IMR-90 (cell line): ENCODE measurements at regions not wholly inside any gene's neighbourhood (a gene's known extent, or its start where the extent isn't known, plus 50 kb on each side); places are given as distances from the start of the nearest gene placed in this dataset.

Experiments used
- ATAC-seq: fragments of 200-7000 bp; cut with Tn5 transposase; 2 replicates; pipeline ENCODE4 v1.9.1; 2020; ENCODE audit warnings: low read depth, mild to moderate bottlenecking, moderate library complexity
- BruUV-seq: library from RNA; stranded (reverse); fragments of 400-500 nt; replicated peaks from 2 replicates; lab custom pipeline; 2021; lab: Mats Ljungman, UMichigan
- CTCF ChIA-PET: fragments of 300-600 bp; formaldehyde crosslinking; extraction: SDS; loops from one replicate; lab custom pipeline; 2021; ENCODE audit warnings: antibody characterized with exemption; lab: Yijun Ruan, JAX
- POLR2A ChIA-PET: fragments of 300-600 bp; sonication (Branson Sonifier 250); formaldehyde crosslinking; loops from one replicate; lab custom pipeline; 2022; ENCODE audit warnings: antibody characterized with exemption; ENCODE audit not compliant: unreplicated experiment; lab: Charles Lee
- DNase-seq: peaks from one replicate; pipeline ENCODE4 v3.0.0; 2013
- H2AFZ ChIP-seq: replicated peaks from 2 replicates; pipeline ENCODE3; 2013; ENCODE audit warnings: low read length, mild to moderate bottlenecking; ENCODE audit not compliant: poor library complexity
- H2AK5ac ChIP-seq: 2 replicates; pipeline ENCODE4 v1.6.1; 2013; ENCODE audit warnings: low read depth, low read length, inconsistent platforms
- H2AK9ac ChIP-seq: replicated peaks from 2 replicates; pipeline ENCODE3; 2013; ENCODE audit warnings: mild to moderate bottlenecking, low read depth, low read length, moderate library complexity; ENCODE audit not compliant: poor library complexity
- H2BK120ac ChIP-seq: 2 replicates; pipeline ENCODE4 v1.6.1; 2013; ENCODE audit warnings: low read depth, low read length, inconsistent platforms
- H2BK15ac ChIP-seq: 3 replicates; pipeline ENCODE4 v1.6.1; 2013; ENCODE audit warnings: low read depth, low read length, inconsistent platforms
- H2BK20ac ChIP-seq: 2 replicates; pipeline ENCODE4 v1.6.1; 2013; ENCODE audit warnings: low read depth, mild to moderate bottlenecking, inconsistent platforms, low read length, moderate library complexity
- H2BK5ac ChIP-seq: 2 replicates; pipeline ENCODE4 v1.6.1; 2013; ENCODE audit warnings: mild to moderate bottlenecking, low read depth, low read length, inconsistent platforms; ENCODE audit not compliant: poor library complexity, severe bottlenecking
- H3K14ac ChIP-seq: replicated peaks from 2 replicates; pipeline ENCODE4 v1.6.1; 2013; ENCODE audit warnings: low read depth, low read length, inconsistent platforms
- H3K18ac ChIP-seq: 2 replicates; pipeline ENCODE4 v1.6.1; 2013; ENCODE audit warnings: low read depth, low read length, control low read depth
- H3K23ac ChIP-seq: 2 replicates; pipeline ENCODE4 v1.6.1; 2013; ENCODE audit warnings: low read depth, low read length, inconsistent platforms
- H3K27ac ChIP-seq: 2 replicates; pipeline ENCODE4 v1.5.1; 2013; ENCODE audit warnings: mild to moderate bottlenecking, control low read depth, low read length; ENCODE audit not compliant: insufficient read depth
- H3K27me3 ChIP-seq: 2 replicates; pipeline ENCODE4 v1.6.1; 2013; ENCODE audit warnings: low read length; ENCODE audit not compliant: control insufficient read depth, insufficient read depth
- H3K36me3 ChIP-seq: 2 replicates; pipeline ENCODE4 v1.6.1; 2013; ENCODE audit warnings: low read length, mixed read lengths; ENCODE audit not compliant: control insufficient read depth, insufficient read depth
- H3K4ac ChIP-seq: 2 replicates; pipeline ENCODE4 v1.6.1; 2013; ENCODE audit warnings: low read depth, low read length, inconsistent platforms
- H3K4me1 ChIP-seq: 2 replicates; pipeline ENCODE4 v1.6.1; 2013; ENCODE audit warnings: low read length, mixed read lengths; ENCODE audit not compliant: control insufficient read depth, insufficient read depth
- H3K4me2 ChIP-seq: 2 replicates; pipeline ENCODE4 v1.6.1; 2013; ENCODE audit warnings: low read depth, mild to moderate bottlenecking, control low read depth, low read length, moderate library complexity
- H3K4me3 ChIP-seq: 2 replicates; pipeline ENCODE4 v1.5.1; 2013; ENCODE audit warnings: low read depth, mild to moderate bottlenecking, control low read depth, low read length, moderate library complexity; ENCODE audit not compliant: insufficient read depth
- H3K56ac ChIP-seq: 2 replicates; pipeline ENCODE4 v1.6.1; 2013; ENCODE audit warnings: low read length, inconsistent platforms; ENCODE audit not compliant: insufficient read depth; ENCODE audit errors: extremely low read depth
- H3K79me1 ChIP-seq, 2 experiments: 2 replicates each; pipeline ENCODE4 v1.6.1; 2013; ENCODE audit warnings: low read length in 2 of 2, inconsistent platforms in 1 of 2, low read depth in 1 of 2
- H3K9ac ChIP-seq: 2 replicates; pipeline ENCODE4 v1.6.1; 2013; ENCODE audit warnings: low read depth, low read length, control low read depth
- H3K9me1 ChIP-seq: 2 replicates; pipeline ENCODE4 v1.6.1; 2013; ENCODE audit warnings: low read length, inconsistent platforms; ENCODE audit not compliant: insufficient read depth
- H3K9me3 ChIP-seq: 2 replicates; pipeline ENCODE4 v1.6.1; 2013; ENCODE audit warnings: low read length; ENCODE audit not compliant: control insufficient read depth, insufficient read depth
- H4K20me1 ChIP-seq: 2 replicates; pipeline ENCODE4 v1.6.1; 2013; ENCODE audit warnings: low read length, inconsistent platforms; ENCODE audit not compliant: insufficient read depth
- H4K5ac ChIP-seq: 2 replicates; pipeline ENCODE4 v1.6.1; 2013; ENCODE audit warnings: mild to moderate bottlenecking, low read depth, low read length, control low read depth
- H4K8ac ChIP-seq, 2 experiments: 2 replicates each; pipeline ENCODE4 v1.6.1; 2013; ENCODE audit warnings: low read depth in 2 of 2, low read length in 2 of 2, control low read depth in 1 of 2, inconsistent platforms in 1 of 2
- H4K91ac ChIP-seq: 2 replicates; pipeline ENCODE4 v1.6.1; 2013; ENCODE audit warnings: low read depth, low read length, inconsistent platforms; ENCODE audit not compliant: insufficient read depth
- RAD21 ChIP-seq: IDR thresholded peaks from 2 replicates; pipeline ENCODE4 v1.6.1; 2012; ENCODE audit warnings: low read length, improper control_type of control experiment
- WGBS, 2 experiments: methylation state at CpG; one replicate each; pipeline versions ENCODE4 v1.1.5 to v1.1.7; 2013; ENCODE audit warnings: missing lambda C conversion rate in 2 of 2; ENCODE audit not compliant: insufficient read length in 1 of 2; ENCODE audit errors: extremely low coverage in 2 of 2; 5-methylcytosine and 5-hydroxymethylcytosine counted together
- dilution Hi-C: fragments of 300-500 bp; cut with HindIII; formaldehyde crosslinking; loops from one replicate; pipeline ENCODE4 v1.14.3; 2018; ENCODE audit warnings: low sequenced_read_pairs; ENCODE audit not compliant: unreplicated experiment
- in situ Hi-C: fragments of 300-500 bp; cut with MboI; formaldehyde crosslinking; loops from 3 replicates; pipeline ENCODE4 v1.14.3; 2019; ENCODE audit warnings: low sequenced_read_pairs, inconsistent platforms, mixed read lengths
- intact Hi-C: fragments of 100-400 bp; cut with micrococcal nuclease; formaldehyde crosslinking; loops from 2 replicates; pipeline ENCODE4 v1.10.0; 2022

GRCh38 chr2:236396818-236397350 lies 132.7 kb upstream of the ASB18 start:
- H3K36me3 ChIP-seq, result no peaks in the 10 kb centered on the region
- no peak overlapping the region for H2BK20ac ChIP-seq
- no peak overlapping the region for H3K56ac ChIP-seq
- in situ Hi-C loops (no loop called here), intact Hi-C loops (no loop called here), dilution Hi-C loops (no loop called here)
- H4K91ac ChIP-seq, result no peak overlapping the region
- H2BK15ac ChIP-seq, result no peak overlapping the region
- no peaks in the 10 kb centered on the region for H3K27me3 ChIP-seq
- H4K20me1 ChIP-seq, result no peaks in the 10 kb centered on the region
- no peak overlapping the region for H3K14ac ChIP-seq
- H4K5ac ChIP-seq, result no peak overlapping the region
- H3K27ac ChIP-seq, result no peak overlapping the region
- no peaks in the 10 kb centered on the region for H3K4me1 ChIP-seq
- no peak overlapping the region for H4K8ac ChIP-seq
- no peak overlapping the region for H2AK9ac ChIP-seq
- no TSS peak for BruUV-seq
- no peak for ATAC-seq
- no peak overlapping the region for H3K4me2 ChIP-seq
- no peak for TF ChIP-seq RAD21
- H3K18ac ChIP-seq, result no peak overlapping the region
- no peak overlapping the region for H3K9ac ChIP-seq
- POLR2A ChIA-PET, result no interaction called here
- WGBS, 2 experiments, result 80% methylated on average over 8 of the region's 13 CpGs; no CpG with 5 or more reads in 1 of the 2 experiments
- CTCF ChIA-PET, result no interaction called here
- H3K9me1 ChIP-seq, result no peaks in the 10 kb centered on the region
- H3K4ac ChIP-seq, result no peak overlapping the region
- H3K4me3 ChIP-seq, result no peak overlapping the region
- H2BK120ac ChIP-seq, result no peak overlapping the region
- no peak for DNase-seq
- H3K79me1 ChIP-seq, result no peaks in the 10 kb centered on the region
- H2BK5ac ChIP-seq, result no peak overlapping the region
- no peak overlapping the region for H2AFZ ChIP-seq
- peaks cover 12% of the 10 kb centered on the region; the same call in 1 of the 2 replicates for H3K9me3 ChIP-seq
- H2AK5ac ChIP-seq, result no peak overlapping the region
- no peak overlapping the region for H3K23ac ChIP-seq
